ENCODE measurements at regions not wholly inside any gene's neighbourhood (a gene's known extent, or its start where the extent isn't known, plus 50 kb on each side); places are given as distances from the start of the nearest gene placed in this dataset.
A peak's percentile ranks its signal among the peaks of the same experiment; 100 is the strongest.
"Not testable (repeated sequence)": the region's sequence is repeated elsewhere in the genome, so short reads cannot be mapped to it uniquely, and the experiment has no call there.

DNA sequence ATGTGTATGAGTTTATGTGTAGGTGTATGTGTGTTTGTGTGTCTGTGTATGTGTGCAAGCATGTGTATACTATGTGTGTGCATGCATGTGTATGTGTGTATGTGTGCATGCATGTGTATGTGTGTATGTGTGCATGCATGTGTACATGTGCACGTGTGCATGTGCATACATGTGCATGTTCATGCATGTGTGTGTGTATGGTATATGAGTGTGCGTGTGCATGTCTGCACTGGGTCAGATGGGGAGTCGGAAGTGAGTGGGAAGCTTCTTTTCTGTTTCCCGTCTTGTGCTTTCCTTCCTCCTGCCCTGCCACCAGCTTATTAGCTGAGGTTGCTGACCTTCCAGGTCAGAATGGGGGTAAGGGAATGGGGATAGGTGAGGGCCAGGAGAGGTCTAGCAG lies 174.7 kb downstream of the MAP2K4 start:
- DNase-seq: no peak

DNA sequence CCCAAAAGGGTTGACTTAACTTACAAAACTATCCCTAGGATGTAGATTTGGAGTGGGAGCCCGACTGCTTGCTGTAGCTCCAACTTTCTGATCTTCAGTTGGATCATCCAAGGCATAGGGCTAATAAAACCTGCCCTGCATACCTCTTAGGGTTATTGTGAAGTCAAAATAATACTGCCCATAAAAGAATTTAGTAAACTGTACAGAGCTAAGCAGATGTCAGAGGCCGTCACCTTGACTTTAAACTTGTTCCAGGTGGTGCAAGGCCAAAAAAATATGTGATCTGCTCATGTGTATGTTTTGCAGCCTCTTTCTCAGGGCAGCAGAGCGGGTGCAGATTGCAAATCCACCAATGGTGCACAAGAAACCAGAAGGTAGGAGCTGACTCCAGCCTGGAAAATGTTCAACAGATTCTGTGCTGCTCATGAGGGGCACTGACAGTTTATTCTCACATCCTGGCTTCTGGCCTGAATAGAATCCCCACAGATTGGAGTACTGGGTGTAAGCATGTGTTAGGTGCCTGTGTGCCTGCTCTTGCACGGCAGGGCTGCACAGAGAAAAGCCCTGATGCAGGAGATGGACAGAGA lies 180.7 kb downstream of the MAP2K4 start:
- DNase-seq: no peak

DNA sequence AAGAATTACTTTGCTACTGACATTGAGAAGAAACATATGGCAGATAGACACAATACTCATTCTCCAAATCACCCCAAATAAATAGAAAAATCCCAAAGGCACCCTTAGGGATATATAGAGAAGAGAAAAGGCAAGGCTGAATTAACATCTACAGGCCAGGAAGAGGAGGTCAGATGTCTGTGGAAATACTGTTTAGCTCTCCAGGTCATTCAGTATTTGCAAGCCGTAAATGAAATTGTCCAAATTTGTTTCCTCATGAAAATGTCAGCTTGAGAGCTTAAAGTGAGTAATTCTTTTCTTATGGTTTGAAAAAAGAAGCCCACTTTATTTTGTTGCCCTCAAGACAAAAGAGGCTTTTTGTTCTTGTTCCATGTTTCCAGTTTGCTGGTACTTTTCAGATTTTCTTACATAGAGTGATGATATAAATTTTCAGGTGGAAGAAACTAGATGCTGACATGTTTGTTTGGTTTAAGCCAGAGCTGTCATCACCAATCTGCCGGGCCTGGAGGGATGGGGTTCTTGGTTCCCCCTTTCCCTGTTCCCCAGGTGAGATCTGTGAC lies 189.0 kb downstream of the MAP2K4 start:
- no peak for DNase-seq

DNA sequence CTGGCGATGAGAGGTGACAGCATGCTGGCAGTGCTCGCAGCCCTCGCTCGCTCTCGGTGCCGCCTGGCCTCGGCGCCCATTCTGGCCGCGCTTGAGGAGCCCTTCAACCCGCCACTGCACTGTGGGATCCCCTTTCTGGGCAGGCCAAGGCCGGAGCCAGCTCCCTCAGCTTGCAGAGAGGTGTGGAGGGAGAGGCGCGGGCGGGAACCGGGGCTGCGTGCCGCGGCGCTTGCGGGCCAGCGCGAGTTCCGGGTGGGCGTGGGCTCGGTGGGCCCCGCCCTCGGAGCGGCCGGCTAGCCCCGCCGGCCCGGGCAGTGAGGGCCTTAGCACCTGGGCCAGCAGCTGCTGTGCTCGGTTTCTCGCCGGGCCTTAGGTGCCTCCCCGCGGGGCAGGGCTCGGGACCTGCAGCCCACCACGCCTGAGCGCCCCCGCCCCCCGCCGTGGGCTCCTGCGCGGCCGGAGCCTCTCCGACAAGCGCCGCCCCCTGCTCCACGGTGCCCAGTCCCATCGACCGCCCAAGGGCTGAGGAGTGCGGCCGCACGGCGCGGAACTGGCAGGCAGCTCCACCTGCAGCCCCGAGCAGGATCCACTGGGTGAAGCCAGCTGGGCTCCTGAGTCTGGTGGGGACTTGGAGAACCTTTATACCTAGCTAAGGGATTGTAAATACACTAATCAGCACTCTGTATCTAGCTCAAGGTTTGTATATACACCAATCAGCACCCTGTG lies 200.2 kb downstream of the MAP2K4 start:
- not testable (repeated sequence) for DNase-seq

DNA sequence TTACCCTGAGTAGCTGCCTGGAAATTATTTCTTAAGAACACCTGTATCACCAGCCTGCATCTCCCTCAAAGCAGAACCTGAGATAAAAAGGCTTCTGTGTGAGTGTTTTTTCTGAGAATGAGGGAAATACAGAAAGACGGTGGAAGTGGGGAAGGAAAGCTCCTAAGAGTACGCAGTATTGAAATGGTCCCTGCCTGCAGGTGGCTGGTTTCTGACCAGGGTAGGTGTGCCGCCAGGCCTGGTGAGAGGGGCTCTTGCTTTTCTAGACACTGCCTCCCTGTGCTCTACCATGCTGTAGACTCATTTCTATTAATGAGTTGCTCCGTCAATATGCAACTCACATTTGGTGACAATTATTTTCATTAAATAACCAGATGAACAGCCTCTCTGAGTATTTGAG lies 201.7 kb downstream of the MAP2K4 start:
- no peak for DNase-seq

DNA sequence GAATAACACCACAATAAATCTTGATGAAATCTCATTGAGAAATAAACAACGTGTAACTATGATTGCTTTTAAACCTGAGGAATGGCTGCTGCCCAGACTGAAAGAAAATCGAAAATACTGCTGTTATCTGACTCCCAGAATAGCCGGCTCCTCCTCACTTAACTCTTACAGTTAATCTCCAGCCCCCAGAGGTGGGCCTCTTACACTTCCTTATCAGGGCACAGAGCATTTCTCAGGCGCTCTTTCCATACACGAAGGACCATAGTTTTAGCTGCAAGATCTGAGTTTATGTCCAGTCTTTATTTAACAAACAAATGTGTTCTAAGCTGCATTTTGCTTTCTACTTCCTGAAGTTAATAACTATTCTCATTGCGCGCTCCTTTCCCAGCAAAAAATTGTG lies 206.9 kb downstream of the MAP2K4 start:
- no peak for DNase-seq

DNA sequence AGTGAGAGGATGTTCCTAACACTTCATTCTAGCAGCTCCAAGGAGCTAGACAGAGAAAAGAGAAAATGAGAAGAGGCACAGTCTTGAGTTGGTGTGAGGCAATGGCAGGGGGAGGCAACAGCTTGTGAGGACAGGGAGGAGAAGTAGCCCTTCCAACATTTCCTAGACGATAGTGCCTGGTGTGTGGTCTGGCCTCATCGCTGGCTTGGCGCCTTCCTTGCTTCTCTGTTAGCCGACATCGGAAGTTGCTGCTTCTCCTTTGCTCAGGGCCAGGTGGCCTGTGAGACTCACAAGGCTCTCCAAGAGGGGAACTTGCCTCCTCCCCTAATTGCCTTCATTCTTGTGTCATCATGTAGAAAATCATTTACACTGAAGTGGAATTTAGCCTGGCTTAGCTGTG lies 208.7 kb downstream of the MAP2K4 start:
- no peak for DNase-seq

DNA sequence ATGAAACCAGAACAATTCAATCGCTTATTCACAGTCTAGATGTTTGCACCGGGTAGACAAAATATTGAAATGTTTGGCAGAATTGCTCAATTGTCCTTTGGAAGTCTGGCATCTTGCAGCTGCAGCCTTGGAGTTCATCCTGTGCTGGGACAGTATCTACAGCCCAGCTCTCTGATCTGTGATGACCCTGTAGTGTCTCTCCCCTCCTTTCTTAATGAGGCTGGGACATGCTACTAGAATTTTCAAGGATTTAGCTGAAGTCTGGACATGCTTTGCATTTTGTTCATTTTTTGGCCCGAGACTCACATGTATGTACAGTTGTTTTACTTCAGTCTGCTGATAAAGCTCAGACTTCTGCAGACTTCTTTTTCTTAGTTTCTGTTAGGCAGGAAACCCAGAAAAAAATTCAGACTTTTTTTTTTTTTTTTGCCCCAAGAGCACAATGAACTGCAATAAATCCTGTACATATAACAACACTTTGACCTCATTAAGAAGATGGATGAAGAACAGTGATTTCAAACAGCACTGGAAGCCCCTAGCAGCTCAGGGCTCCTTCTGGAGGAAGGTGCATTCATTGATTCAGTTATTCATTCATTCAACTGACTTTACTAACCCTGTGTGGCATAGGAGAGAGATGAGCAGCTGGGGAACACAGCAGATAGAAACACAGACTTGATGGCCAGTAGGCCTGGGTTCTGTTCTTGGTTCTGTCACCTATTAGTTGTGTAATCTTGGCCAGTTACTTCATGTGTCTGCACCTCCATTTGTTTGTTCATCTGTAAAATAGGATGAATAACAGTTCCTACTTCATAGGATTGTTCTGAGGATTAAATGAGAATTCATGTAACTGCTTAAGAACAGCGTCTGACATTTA lies 210.0 kb downstream of the MAP2K4 start:
- DNase-seq: no peak

DNA sequence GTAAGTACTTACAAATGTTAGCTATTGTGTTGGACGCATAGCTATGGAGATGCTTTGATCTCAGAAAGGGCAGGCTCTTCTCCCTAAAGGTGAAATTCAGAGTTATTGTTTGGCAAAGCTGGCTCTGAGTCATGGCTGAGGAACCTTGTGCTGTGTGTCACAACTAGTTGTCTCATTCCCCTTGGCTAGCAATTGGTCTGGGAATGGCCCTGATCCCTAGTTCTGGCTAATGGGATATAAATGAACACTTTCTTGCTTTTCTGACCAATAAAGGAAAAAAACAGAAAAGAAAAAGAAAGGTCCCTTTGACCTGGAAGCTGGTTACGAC lies 210.6 kb downstream of the MAP2K4 start:
- no peak for DNase-seq

DNA sequence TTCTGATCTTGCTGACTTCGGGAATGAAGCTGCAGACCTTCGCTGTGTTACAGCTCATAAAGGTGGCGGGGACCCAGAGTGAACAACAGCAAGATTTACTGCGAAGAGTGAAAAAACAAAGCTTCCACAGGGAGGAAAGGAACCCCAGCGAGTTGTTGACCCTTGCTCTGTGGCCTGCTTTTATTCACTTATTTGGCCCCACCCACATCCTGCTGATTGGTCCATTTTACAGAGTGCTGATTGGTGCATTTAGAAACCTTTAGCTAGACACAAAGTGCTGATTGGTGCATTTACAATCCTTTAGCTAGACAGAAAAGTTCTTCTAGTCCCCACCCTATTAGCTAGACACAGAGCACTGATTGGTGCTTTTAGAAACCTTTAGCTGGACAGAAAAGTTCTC lies 218.3 kb downstream of the MAP2K4 start:
- not testable (repeated sequence) for DNase-seq

DNA sequence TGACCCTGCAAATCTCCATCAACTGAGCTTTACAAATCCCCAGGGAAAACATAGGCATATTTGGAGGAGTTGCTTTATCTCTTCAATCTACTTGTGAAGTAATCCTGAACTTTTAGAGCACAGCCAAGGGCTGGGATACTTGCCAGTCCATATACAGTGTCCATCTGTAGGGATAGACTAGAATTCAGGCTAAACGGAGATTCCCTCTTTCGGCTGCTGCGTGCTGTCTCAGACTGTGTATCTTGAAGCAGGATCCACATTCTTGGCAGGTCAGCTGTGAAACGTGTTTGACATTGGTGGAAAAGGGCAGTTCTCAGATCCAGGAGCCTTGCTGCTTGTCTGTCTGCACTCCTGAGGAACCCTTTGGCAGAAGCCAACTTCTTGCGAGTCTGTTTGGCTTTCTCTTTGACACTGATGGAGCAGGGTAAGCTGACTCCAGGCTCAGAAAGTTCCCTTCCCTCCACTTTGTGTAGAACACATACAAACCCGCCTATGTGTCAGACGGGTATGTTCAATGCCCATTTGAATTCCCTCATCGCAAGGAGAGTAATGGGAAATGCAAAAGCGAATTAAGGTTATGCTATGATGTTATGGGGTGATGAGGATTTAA lies 221.8 kb downstream of the MAP2K4 start:
- no peak for DNase-seq

DNA sequence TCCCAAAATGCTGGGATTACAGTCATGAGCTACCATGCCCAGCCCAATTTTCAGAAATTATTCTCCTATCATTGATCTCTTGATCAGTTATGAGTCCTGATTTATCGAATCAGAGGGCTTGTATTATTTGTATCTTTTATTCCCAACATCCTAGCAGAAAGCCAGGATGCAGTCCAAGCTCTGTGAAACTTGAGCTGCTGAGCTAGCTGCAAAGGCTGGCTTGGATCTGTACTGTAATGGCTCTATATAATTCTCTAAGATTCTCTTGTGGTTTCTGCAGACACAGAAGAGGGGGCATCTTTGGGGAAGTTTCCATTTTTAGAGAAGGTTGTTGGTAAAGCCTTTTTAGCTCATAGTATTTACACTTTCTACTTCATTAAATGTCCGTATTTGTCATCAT lies 227.1 kb downstream of the MAP2K4 start:
- no peak for DNase-seq

DNA sequence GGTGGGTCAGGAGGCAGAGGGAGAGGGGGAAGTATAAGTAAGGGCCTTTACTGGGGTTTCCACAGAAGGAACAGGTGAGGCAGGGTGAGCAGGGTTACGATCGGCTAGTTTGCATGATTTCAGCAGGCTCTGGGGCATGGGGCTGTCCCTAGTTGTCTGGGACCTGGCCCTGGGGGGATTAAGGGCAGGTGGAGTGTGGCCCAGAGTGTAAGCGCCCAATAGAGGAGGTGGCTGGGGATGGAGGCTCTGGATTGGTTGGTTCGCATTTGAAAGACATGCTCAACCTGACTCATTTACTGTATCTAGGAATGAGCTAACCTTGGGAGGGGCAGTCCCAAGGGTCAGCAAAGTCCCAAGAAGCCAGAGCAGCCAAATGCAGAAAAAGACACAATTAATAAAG lies 230.3 kb downstream of the MAP2K4 start:
- no peak for DNase-seq

DNA sequence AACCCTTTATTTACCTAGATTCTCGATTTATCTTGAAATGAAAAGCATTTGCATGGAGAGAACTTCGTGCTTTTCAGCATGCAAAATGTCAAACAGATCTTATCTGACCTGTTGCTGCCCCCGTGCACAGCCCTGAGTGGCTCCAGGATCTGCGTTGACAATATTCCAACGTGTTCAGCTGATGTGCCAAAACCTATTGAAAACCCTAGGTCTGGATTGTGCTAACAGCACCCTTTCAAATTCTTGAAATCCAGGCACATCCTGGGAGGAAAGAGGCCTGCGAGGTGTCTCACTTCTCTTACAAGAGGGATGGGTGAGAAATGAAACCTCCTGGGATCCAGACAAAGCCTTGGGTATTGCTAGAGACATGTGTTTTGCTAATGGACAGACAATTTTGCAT lies 231.8 kb downstream of the MAP2K4 start:
- DNase-seq: no peak

DNA sequence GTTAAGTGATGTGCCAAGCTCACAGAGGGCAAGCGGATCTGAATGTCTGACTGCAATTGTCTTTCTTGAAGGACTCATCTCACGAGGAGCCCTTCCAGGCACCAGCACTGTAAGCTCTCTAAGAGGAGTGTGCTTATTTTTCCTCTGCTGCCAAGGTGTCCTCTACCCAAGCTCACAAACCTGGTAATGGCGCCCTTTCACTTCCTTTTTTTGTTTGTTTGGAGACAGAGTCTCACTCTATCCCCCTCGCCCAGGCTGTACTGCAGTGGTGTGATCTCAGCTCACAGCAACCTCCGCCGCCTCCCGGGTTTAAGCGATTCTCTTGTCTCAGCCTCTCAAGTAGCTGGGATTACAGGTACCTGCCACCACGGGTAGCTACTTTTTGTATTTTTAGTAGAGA lies 233.8 kb downstream of the MAP2K4 start:
- no peak for DNase-seq

DNA sequence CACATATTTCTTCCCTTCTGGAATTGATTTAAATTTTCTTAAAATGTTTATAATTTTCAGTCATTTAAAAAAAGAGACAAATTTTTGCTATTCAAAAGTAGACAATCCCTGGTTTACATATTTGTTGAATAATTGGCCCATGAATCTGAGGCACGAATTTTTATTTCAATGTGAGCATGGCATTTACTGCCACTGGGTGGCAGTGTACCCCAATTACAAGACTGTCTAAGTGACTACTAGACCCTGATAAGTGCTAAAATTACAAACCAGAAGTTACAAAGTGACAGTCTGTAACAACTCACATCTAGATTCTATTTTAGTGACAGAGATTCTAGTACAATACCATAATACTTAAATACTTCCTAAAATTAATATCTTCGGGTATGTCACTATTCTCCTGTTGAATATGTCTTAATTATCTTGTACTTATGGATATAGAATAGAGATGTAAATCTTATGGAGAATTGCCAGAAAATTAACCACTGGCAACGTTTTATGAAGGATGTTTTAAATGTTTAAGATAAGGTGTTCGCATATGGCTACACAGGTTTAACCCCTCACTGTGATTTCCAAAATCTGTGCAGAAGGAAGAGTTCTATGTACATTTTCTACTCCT lies 235.8 kb downstream of the MAP2K4 start:
- DNase-seq: peak; percentile 52

DNA sequence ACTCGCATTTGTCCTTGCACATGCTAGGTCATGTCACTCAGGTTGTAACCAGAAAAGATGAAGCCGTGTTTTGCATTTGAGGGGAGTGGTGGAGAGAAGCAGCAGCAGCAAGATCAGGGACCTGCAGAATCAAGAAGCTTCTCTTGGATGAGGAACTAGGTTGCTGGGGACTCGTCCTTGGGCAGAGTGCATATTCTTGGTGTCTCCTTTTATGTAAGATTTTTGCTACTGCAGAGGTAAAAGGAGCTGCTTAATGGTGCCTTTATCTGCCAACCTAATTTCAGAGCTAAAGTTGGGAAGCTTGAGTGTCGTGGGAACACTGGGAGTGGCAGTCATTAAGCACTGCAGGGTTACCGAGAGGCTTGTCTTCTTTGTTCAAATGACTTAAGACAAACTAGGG lies 236.5 kb downstream of the MAP2K4 start:
- DNase-seq: no peak

DNA sequence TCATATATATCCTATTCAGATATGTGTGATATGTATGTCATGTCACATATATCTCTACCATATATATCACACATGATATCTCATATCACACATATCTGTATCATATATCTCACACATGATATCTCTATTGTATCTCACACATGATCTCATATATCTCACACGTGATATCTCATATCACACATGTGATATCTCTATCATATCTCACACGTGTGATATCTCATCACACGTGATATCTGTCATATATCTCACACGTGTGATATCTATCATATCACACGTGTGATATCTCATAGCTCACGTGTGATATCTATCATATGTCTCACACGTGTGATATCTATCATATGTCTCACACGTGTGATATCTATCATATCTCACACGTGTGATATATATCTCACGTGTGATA lies 240.7 kb downstream of the MAP2K4 start:
- no peak for DNase-seq

DNA sequence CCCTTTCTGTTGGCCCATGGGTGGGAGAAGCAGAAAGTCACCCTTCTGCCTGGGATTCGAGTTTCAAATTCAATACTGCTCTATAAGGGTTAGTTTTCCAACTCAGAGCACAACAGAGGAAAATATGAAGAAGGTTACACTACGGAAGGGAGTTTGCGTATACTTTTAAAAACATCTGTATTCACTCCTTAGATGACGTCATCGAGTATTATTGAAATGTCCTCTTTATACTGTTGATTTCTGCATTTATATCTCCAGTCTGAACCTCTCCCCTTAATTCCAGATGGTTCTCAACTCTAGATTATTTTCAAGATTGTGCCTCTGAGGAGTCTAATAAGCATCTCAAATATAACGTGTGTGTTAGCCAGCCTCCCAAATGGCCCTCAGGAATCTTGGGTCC lies 249.1 kb downstream of the MAP2K4 start:
- DNase-seq: no peak

DNA sequence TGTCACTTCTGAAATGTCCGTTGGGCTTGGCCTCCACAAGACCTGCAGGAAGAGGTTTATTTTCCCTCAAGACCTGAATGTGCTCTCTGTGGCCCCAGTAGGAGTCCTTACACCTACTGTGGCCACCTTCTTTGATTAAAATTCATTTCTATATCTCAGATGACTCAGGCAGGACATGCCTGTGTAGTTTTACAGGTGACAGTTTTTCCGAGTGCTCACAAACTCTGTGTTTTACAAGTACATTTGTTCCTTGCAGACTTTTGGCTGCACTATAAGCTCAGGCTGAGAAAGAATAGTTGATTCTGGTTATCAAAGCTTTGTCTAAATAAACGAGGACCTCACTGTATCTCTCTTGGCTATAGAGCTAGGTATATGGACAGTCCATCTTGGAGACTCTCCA lies 257.1 kb downstream of the MAP2K4 start:
- no peak for DNase-seq

DNA sequence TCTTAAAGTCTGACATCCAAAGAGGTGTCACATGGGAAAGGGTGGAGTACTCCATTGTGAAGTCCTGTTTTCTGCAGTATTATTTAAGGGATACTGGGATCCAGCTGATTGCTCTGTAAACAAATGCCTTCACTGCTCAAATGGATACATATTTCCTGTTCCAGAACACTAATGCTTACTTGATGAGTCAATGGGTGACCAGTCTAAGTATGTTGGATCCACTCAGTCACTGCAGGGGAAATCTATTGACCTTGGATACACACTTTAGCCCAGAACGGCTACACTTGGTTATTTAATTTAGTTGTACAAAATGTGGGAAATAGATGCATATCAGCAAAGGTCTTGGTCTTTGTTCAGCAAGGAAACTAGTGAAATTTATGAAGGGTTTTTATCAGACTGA lies 261.4 kb downstream of the MAP2K4 start:
- DNase-seq: no peak

DNA sequence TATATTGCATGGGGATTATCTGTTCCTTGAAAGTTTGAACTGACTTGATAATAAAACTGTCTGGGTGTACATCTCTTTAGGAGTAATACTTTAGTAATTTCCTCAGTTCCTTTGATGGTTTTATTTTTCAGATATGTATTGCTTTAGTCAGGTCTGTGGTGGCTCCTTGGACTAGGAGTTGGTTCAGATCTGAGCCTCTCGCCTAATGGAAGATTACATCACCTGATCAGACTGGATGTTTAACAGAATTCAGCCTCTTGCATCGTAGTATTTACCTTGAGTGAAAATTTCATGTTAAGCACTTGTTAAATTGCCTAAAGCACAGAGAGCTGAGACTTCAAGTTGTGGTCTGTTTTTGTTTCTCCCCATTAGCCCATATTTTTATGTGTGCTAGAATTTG lies 267.3 kb downstream of the MAP2K4 start:
- DNase-seq: no peak

DNA sequence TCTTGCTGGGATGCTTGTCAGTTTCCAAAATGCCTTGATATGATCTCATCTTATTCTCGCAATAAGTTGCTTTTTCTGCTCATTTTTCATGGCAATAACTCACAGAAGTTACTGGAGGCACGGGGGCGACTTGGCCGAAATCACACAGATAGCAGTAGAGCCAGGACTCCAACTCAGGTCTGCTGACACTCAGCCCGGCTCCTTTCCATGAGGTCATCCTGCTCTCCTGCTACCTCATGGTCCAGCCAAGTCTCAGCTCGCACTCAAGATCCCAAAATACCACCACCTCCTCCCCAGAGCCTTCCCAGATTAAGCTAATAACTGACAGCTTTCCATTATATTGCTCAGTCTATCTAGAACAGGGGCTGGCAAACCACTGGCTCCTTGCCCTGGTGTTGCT lies 269.5 kb downstream of the MAP2K4 start:
- no peak for DNase-seq

Data from SHP77 treated with DMSO at 0.1 percent for 48 hours (cell line).